KMS-11 (cell line): ENCODE measurements at regions not wholly inside any gene's neighbourhood (a gene's known extent, or its start where the extent isn't known, plus 50 kb on each side); places are given as distances from the start of the nearest gene placed in this dataset.

Experiments used
- H2AFZ ChIP-seq: fragments of 200-600 bp; sonication (generic); 2 replicates; pipeline ENCODE4 v1.6.1; 2016; ENCODE audit warnings: antibody characterized with exemption, mixed run types, low read depth
- H3K27ac ChIP-seq: fragments of 200-600 bp; sonication (generic); 2 replicates; pipeline ENCODE4 v1.6.1; 2016; ENCODE audit warnings: mild to moderate bottlenecking, mixed run types
- H3K27me3 ChIP-seq: fragments of 200-600 bp; sonication (generic); 2 replicates; pipeline ENCODE4 v1.6.1; 2017; ENCODE audit warnings: mild to moderate bottlenecking, low read depth, mixed run types, moderate library complexity; ENCODE audit not compliant: insufficient read depth
- H3K36me3 ChIP-seq: fragments of 200-600 bp; sonication (generic); 2 replicates; pipeline ENCODE4 v1.6.1; 2017; ENCODE audit warnings: mild to moderate bottlenecking, mixed run types; ENCODE audit not compliant: insufficient read depth
- H3K4me1 ChIP-seq: fragments of 200-600 bp; sonication (generic); 2 replicates; pipeline ENCODE4 v1.6.1; 2016; ENCODE audit warnings: mild to moderate bottlenecking, low read depth, mixed run types; ENCODE audit not compliant: poor library complexity, severe bottlenecking
- H3K4me2 ChIP-seq: fragments of 200-600 bp; sonication (generic); 2 replicates; pipeline ENCODE4 v1.7.0; 2016; ENCODE audit warnings: mild to moderate bottlenecking, mixed run types
- H3K4me3 ChIP-seq: fragments of 200-600 bp; sonication (generic); IDR thresholded peaks from 2 replicates; pipeline ENCODE4 v1.6.1; 2017; ENCODE audit warnings: low read depth, low read length, mixed read lengths; ENCODE audit not compliant: insufficient read depth
- H3K79me2 ChIP-seq: fragments of 200-600 bp; sonication (generic); 2 replicates; pipeline ENCODE4 v1.6.1; 2016; ENCODE audit warnings: low read depth, mixed run types; ENCODE audit not compliant: insufficient read depth
- H3K9ac ChIP-seq: fragments of 200-600 bp; sonication (generic); 2 replicates; pipeline ENCODE4 v1.6.1; 2016; ENCODE audit warnings: mild to moderate bottlenecking, mixed run types
- H4K20me1 ChIP-seq: fragments of 200-600 bp; sonication (generic); 2 replicates; pipeline ENCODE4 v1.6.1; 2016; ENCODE audit warnings: mild to moderate bottlenecking, mixed run types; ENCODE audit not compliant: insufficient read depth
- CTCF ChIP-seq: fragments of 200-600 bp; sonication (generic); conservative IDR thresholded peaks from 2 replicates; pipeline ENCODE4 v1.6.1; 2017; ENCODE audit warnings: low read depth, mild to moderate bottlenecking, antibody characterized with exemption, low read length, moderate library complexity, mixed read lengths

- H3K27ac ChIP-seq, result no peak overlapping the region
- H4K20me1 ChIP-seq, result no peaks in the 10 kb centered on the region; the same call in 1 of the 2 replicates
- H3K4me1 ChIP-seq, result no peaks in the 10 kb centered on the region
- H2AFZ ChIP-seq, result no peak overlapping the region
- no peak for TF ChIP-seq CTCF
- no peaks in the 10 kb centered on the region for H3K79me2 ChIP-seq
- no peak overlapping the region for H3K9ac ChIP-seq
- H3K36me3 ChIP-seq, result no peaks in the 10 kb centered on the region
- H3K27me3 ChIP-seq, result no peaks in the 10 kb centered on the region
- no peak overlapping the region for H3K4me2 ChIP-seq
- H3K4me3 ChIP-seq, result no peak overlapping the region
Measured at GRCh38 chr18:66111018-66111417, 360.2 kb downstream of the CDH7 start.

- H3K27ac ChIP-seq, result no peak overlapping the region
- no peak overlapping the region for H3K4me3 ChIP-seq
- H3K4me2 ChIP-seq, result no peak overlapping the region
- H2AFZ ChIP-seq, result no peak overlapping the region
- H3K4me1 ChIP-seq, result no peaks in the 10 kb centered on the region
- no peaks in the 10 kb centered on the region for H3K79me2 ChIP-seq
- no peaks in the 10 kb centered on the region for H3K27me3 ChIP-seq
- H3K36me3 ChIP-seq, result no peaks in the 10 kb centered on the region
- H3K9ac ChIP-seq, result no peak overlapping the region
- H4K20me1 ChIP-seq, result no peaks in the 10 kb centered on the region; the same call in 1 of the 2 replicates
- TF ChIP-seq CTCF, result no peak
Measured at GRCh38 chr18:66110607-66111006, 359.8 kb downstream of the CDH7 start.

GRCh38 chr18:66109981-66110380, 359.2 kb downstream of the CDH7 start:
- Histone ChIP-seq H4K20me1 (no peaks in the 10 kb centered on the region; the same call in 1 of the 2 replicates), H3K79me2 (no peaks in the 10 kb centered on the region), H3K4me2 (no peak overlapping the region), H3K4me1 (no peaks in the 10 kb centered on the region), H3K27ac (no peak overlapping the region), H2AFZ (no peak overlapping the region), H3K4me3 (no peak overlapping the region), H3K27me3 (no peaks in the 10 kb centered on the region), H3K36me3 (no peaks in the 10 kb centered on the region), H3K9ac (no peak overlapping the region)
- TF ChIP-seq CTCF, result no peak

- no peak overlapping the region for H2AFZ ChIP-seq
- no peak for TF ChIP-seq CTCF
Measured at GRCh38 chr18:66107546-66107945, 356.7 kb downstream of the CDH7 start.

More at GRCh38 chr18:66107546-66107945, 356.7 kb downstream of the CDH7 start:
- no peak overlapping the region for H3K9ac ChIP-seq
- H3K27ac ChIP-seq, result no peak overlapping the region
- H3K4me3 ChIP-seq, result no peak overlapping the region
- H3K79me2 ChIP-seq, result no peaks in the 10 kb centered on the region
- H3K27me3 ChIP-seq, result no peaks in the 10 kb centered on the region
- H4K20me1 ChIP-seq, result no peaks in the 10 kb centered on the region; the same call in 1 of the 2 replicates
- H3K4me1 ChIP-seq, result no peaks in the 10 kb centered on the region
- H3K36me3 ChIP-seq, result no peaks in the 10 kb centered on the region
- no peak overlapping the region for H3K4me2 ChIP-seq
